Neuronal stem cell (in vitro differentiated cells): ENCODE measurements at regions not wholly inside any gene's neighbourhood (a gene's known extent, or its start where the extent isn't known, plus 50 kb on each side); places are given as distances from the start of the nearest gene placed in this dataset.
"Not testable (repeated sequence)": the region's sequence is repeated elsewhere in the genome, so short reads cannot be mapped to it uniquely, and the experiment has no call there.

Source experiments
- DNase-seq: peaks from one replicate; pipeline ENCODE4 v3.0.0-alpha.2; 2013; ENCODE audit warnings: low spot score
- H2AFZ ChIP-seq: one replicate; pipeline ENCODE4 v1.6.1; 2013; ENCODE audit warnings: mild to moderate bottlenecking, low read length, inconsistent platforms
- H2AK5ac ChIP-seq: 2 replicates; pipeline ENCODE4 v1.6.1; 2013; ENCODE audit warnings: low read depth, mild to moderate bottlenecking, inconsistent platforms, low read length, moderate library complexity, mixed read lengths
- H2BK120ac ChIP-seq: 2 replicates; pipeline ENCODE4 v1.6.1; 2013; ENCODE audit warnings: low read depth, mild to moderate bottlenecking, inconsistent platforms, low read length, moderate library complexity, mixed read lengths
- H2BK12ac ChIP-seq: one replicate; pipeline ENCODE4 v1.6.1; 2013; ENCODE audit warnings: low read length, inconsistent platforms
- H2BK15ac ChIP-seq: 2 replicates; pipeline ENCODE4 v1.6.1; 2013; ENCODE audit warnings: mild to moderate bottlenecking, low read length, inconsistent platforms, mixed read lengths
- H2BK5ac ChIP-seq: one replicate; pipeline ENCODE4 v1.6.1; 2013; ENCODE audit warnings: inconsistent platforms, mild to moderate bottlenecking, low read length, moderate library complexity
- H3K14ac ChIP-seq: one replicate; pipeline ENCODE4 v1.6.1; 2013; ENCODE audit warnings: low read length, inconsistent platforms
- H3K18ac ChIP-seq: 2 replicates; pipeline ENCODE4 v1.6.1; 2013; ENCODE audit warnings: low read length, inconsistent platforms
- H3K23ac ChIP-seq: 2 replicates; pipeline ENCODE4 v1.6.1; 2013; ENCODE audit warnings: low read depth, mild to moderate bottlenecking, mixed read lengths, low read length, inconsistent platforms; ENCODE audit not compliant: poor library complexity
- H3K27ac ChIP-seq: replicated peaks from 3 replicates; pipeline ENCODE4 v1.5.1; 2013; ENCODE audit warnings: low read length, inconsistent platforms
- H3K27me3 ChIP-seq, 3 experiments: 2 replicates each; pipeline ENCODE4 v1.6.1; 2013; ENCODE audit warnings: low read length in 3 of 3, mild to moderate bottlenecking in 2 of 3, inconsistent platforms in 1 of 3, low read depth in 1 of 3, mixed read lengths in 1 of 3, moderate library complexity in 1 of 3; ENCODE audit not compliant: control insufficient read depth in 3 of 3, insufficient read depth in 3 of 3
- H3K36me3 ChIP-seq, 2 donors: replicated peaks in 1 of 2; 2 replicates each; pipeline ENCODE4 v1.6.1; 2013; ENCODE audit warnings: low read length in 2 of 2; ENCODE audit not compliant: control insufficient read depth in 2 of 2, insufficient read depth in 2 of 2
- H3K4ac ChIP-seq: 2 replicates; pipeline ENCODE4 v1.6.1; 2013; ENCODE audit warnings: inconsistent platforms, mild to moderate bottlenecking, low read length, moderate library complexity
- H3K4me1 ChIP-seq, 2 donors: 1 replicate in 1 of 2; 2 replicates in 1 of 2; pipeline ENCODE4 v1.6.1; 2013; ENCODE audit warnings: low read length in 2 of 2, low read depth in 1 of 2; ENCODE audit not compliant: control insufficient read depth in 2 of 2, insufficient read depth in 1 of 2
- H3K4me2 ChIP-seq: one replicate; pipeline ENCODE4 v1.6.1; 2013; ENCODE audit warnings: mild to moderate bottlenecking, low read length, inconsistent platforms; ENCODE audit not compliant: insufficient read depth, poor library complexity, severe bottlenecking
- H3K4me3 ChIP-seq, 2 donors: 2 replicates each; pipeline ENCODE4 v1.5.1; 2013; ENCODE audit warnings: low read length in 2 of 2, mild to moderate bottlenecking in 2 of 2, inconsistent platforms in 1 of 2, moderate library complexity in 1 of 2
- H3K79me1 ChIP-seq: one replicate; pipeline ENCODE4 v1.6.1; 2013; ENCODE audit warnings: low read depth, mild to moderate bottlenecking, inconsistent platforms, low read length, moderate library complexity
- H3K9ac ChIP-seq: one replicate; pipeline ENCODE4 v1.6.1; 2013; ENCODE audit warnings: mild to moderate bottlenecking, low read depth, low read length, inconsistent platforms; ENCODE audit not compliant: poor library complexity
- H3K9me3 ChIP-seq, 2 donors: replicated peaks in 1 of 2; 2 replicates each; pipeline versions ENCODE3 to v1.6.1; 2013; ENCODE audit warnings: low read length in 2 of 2, mild to moderate bottlenecking in 2 of 2, inconsistent platforms in 1 of 2, low read depth in 1 of 2, mixed read lengths in 1 of 2, moderate library complexity in 1 of 2; ENCODE audit not compliant: control insufficient read depth in 2 of 2, insufficient read depth in 1 of 2
- H4K8ac ChIP-seq: one replicate; pipeline ENCODE4 v1.6.1; 2013; ENCODE audit warnings: low read depth, mild to moderate bottlenecking, inconsistent platforms, low read length, moderate library complexity
- H4K91ac ChIP-seq: one replicate; pipeline ENCODE4 v1.6.1; 2013; ENCODE audit warnings: low read length, low read depth, mild to moderate bottlenecking, inconsistent platforms; ENCODE audit not compliant: poor library complexity
- WGBS, 2 donors: extraction: QIAGEN DNeasy Blood & Tissue Kit; methylation state at CpG; one replicate each; pipeline ENCODE4 v1.1.7; 2013; ENCODE audit warnings: missing lambda C conversion rate in 2 of 2, mixed read lengths in 1 of 2; ENCODE audit not compliant: insufficient read length in 2 of 2, insufficient replicate concordance in 1 of 2; ENCODE audit errors: extremely low coverage in 2 of 2; 5-methylcytosine and 5-hydroxymethylcytosine counted together

GRCh38 chr15:20296261-20296660 is 245.3 kb downstream of the GOLGA6L6 start:
- not testable (repeated sequence) for H3K79me1 ChIP-seq, H4K8ac ChIP-seq, H3K27me3 ChIP-seq, H2BK5ac ChIP-seq, H2BK15ac ChIP-seq, H2AFZ ChIP-seq, H3K14ac ChIP-seq, H3K9ac ChIP-seq, H3K18ac ChIP-seq, H3K23ac ChIP-seq, H3K36me3 ChIP-seq, DNase-seq, H4K91ac ChIP-seq, H3K27ac ChIP-seq, H3K4me3 ChIP-seq, H3K9me3 ChIP-seq, H3K4ac ChIP-seq, H3K4me1 ChIP-seq, H2BK120ac ChIP-seq, H2BK12ac ChIP-seq, H3K4me2 ChIP-seq, H2AK5ac ChIP-seq
- no CpG with 5 or more reads among the region's 8 CpGs for whole genome bisulfite sequencing, 2 donors

DNA sequence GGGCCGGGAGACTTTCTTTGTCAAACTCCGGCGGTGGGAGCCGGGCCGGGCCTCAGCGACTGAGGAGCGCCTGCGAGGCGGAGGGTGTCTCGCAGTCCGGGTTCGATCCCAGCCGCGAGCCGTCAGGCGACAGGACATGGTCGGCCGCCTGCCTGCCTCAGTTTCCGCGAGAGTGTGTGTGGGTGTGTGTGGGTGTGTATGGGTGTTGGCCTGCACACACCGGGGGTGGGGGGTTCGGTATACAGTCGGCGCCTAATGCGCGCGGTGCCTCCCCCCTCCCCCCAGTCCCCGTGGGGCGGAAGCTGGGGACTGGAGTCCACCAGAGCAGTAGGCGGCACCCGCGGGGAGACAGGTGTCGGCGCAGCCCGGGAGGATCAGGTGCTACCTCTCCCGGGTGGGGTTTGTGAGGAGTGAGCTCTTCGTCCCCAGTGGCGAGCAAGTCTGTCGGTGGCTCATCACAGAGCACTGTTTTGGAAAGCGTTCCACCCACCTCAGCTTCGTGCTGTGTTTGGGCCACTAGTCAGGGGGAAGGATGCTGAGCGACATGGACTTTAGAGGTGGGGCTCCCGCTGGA is 246.3 kb downstream of the GOLGA6L6 start:
- Histone ChIP-seq H2BK5ac (peak overlapping the region; percentile 13), H3K4ac (peak overlapping the region; percentile 17), H2AK5ac (no peak overlapping the region), H3K4me1 (no peaks in the 10 kb centered on the region), H3K4me3 (peak overlapping the region in 1 of 2 donors; percentile 56), H3K14ac (no peak overlapping the region), H3K9me3 (no peaks in the 10 kb centered on the region), H3K27me3 (no peaks in the 10 kb centered on the region), H2AFZ (no peak overlapping the region), H3K4me2 (peak overlapping the region; percentile 45), H3K18ac (no peak overlapping the region), H3K9ac (no peak overlapping the region), H2BK15ac (no peak overlapping the region), H3K79me1 (no peaks in the 10 kb centered on the region), H3K23ac (no peak overlapping the region), H3K27ac (no peak overlapping the region), H2BK120ac (no peak overlapping the region), H3K36me3 (no peaks in the 10 kb centered on the region), H4K8ac (no peak overlapping the region), H2BK12ac (no peak overlapping the region), H4K91ac (no peak overlapping the region)
- no CpG with 5 or more reads among the region's 43 CpGs for WGBS, 2 donors
- no peak for DNase-seq

DNA sequence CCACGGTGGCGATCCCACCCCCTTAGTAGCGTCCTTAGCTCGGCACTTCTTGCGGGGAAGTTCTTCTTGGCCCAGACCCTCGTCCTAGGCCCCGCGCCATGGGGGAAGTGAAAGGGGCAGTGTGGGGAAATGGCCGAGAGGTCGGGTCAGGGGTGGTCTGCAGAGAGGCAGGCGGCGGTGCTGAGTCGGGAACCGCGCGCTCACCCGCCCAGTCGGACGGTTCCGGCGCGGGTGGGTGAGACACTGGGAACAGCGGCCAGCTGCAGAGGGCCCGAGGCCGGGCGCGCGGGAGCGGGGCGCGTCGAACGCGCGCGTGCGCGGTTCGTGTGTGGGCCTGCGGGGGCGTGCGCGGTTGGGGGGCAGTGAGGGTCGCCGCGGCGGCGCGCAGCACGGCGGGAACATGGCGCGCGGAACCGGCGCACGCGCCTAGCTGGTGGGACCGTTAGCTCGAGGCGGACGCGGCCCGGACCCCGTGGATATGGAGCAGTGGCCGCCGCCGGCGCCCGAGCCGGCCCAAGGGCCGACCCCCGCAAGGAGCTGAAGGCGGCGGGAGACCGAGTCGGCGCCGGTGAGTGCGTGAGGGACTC is 246.9 kb downstream of the GOLGA6L6 start:
- H4K91ac ChIP-seq = no peak overlapping the region
- H2BK120ac ChIP-seq = no peak overlapping the region
- H3K23ac ChIP-seq = no peak overlapping the region
- peak; percentile 11 for DNase-seq
- no peak overlapping the region for H3K4ac ChIP-seq
- H3K4me2 ChIP-seq = peak overlapping the region; percentile 45
- H2BK15ac ChIP-seq = no peak overlapping the region
- no peak overlapping the region for H3K27ac ChIP-seq
- H3K18ac ChIP-seq = peak overlapping the region; percentile 52
- no peak overlapping the region for H3K14ac ChIP-seq
- H3K9ac ChIP-seq = no peak overlapping the region
- no peaks in the 10 kb centered on the region for H3K27me3 ChIP-seq
- no peak overlapping the region for H2AK5ac ChIP-seq
- H3K36me3 ChIP-seq = no peaks in the 10 kb centered on the region
- no peaks in the 10 kb centered on the region for H3K79me1 ChIP-seq
- no peak overlapping the region for H4K8ac ChIP-seq
- H2BK12ac ChIP-seq = no peak overlapping the region
- no peaks in the 10 kb centered on the region for H3K9me3 ChIP-seq
- no CpG with 5 or more reads among the region's 80 CpGs for WGBS, 2 donors
- no peaks in the 10 kb centered on the region for H3K4me1 ChIP-seq
- peak overlapping the region in 1 of 2 donors; percentile 59 for H3K4me3 ChIP-seq
- H2BK5ac ChIP-seq = no peak overlapping the region
- no peak overlapping the region for H2AFZ ChIP-seq

DNA sequence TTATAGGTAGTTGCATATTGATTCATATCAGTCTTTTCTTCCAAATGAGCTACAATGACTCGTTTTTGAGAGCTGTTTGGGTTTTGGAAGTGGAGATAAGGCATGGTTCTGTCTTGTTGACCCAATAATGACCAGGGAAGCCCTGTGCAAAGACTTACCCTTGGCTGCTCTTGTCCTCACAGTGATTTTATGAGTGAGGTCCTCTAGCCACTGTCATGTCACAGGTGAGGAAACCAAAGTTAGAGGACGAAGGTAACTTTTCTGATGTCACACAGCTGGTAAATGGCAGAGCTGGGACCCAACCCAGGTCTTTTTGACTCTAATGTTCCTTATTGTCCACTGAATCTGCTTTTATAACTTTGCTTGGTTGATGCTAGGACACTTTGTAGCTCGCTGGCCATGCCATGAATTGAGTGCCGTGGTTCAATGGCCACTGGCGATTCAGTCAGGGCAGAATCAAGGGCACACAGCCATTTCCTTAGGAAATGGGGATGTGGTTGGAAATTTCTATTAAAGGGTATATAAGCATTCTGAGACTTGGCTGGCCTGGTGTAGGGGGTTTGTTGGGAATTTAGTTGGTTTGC is 249.1 kb downstream of the GOLGA6L6 start:
- H3K9ac ChIP-seq, H3K23ac ChIP-seq, H3K4me3 ChIP-seq, H2BK120ac ChIP-seq, DNase-seq, H4K91ac ChIP-seq, H2AFZ ChIP-seq, H3K27ac ChIP-seq, H2BK12ac ChIP-seq, H2BK5ac ChIP-seq, H3K9me3 ChIP-seq, H2BK15ac ChIP-seq, H3K27me3 ChIP-seq, H3K4me2 ChIP-seq, H3K18ac ChIP-seq, H3K36me3 ChIP-seq, H3K14ac ChIP-seq, H3K4me1 ChIP-seq, H3K4ac ChIP-seq, H2AK5ac ChIP-seq, H4K8ac ChIP-seq, H3K79me1 ChIP-seq: not testable (repeated sequence)
- no CpG with 5 or more reads among the region's 5 CpGs for WGBS, 2 donors
